ENCODE measurements at regions not wholly inside any gene's neighbourhood (a gene's known extent, or its start where the extent isn't known, plus 50 kb on each side); places are given as distances from the start of the nearest gene placed in this dataset.

DNA sequence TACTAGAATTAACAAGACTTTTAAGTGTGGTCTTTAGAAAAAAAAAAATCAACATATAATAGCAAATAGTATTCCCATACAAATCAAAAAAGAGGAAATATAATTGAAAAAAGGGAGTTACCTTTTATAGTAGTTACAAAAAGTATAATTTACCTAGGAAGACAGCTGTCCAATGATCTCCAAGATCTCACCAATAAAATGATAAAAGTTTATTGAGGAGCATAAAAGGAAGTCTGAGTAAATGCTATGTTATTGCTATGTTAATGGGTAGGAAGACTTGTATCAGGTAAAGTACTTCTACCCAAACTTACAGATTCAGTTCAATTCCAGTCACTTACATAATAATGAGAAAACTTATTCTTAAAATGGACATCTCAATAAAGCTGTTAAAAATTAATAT lies 379.0 kb upstream of the TPM1 start:
- TF ChIP-seq, protein P1, sequence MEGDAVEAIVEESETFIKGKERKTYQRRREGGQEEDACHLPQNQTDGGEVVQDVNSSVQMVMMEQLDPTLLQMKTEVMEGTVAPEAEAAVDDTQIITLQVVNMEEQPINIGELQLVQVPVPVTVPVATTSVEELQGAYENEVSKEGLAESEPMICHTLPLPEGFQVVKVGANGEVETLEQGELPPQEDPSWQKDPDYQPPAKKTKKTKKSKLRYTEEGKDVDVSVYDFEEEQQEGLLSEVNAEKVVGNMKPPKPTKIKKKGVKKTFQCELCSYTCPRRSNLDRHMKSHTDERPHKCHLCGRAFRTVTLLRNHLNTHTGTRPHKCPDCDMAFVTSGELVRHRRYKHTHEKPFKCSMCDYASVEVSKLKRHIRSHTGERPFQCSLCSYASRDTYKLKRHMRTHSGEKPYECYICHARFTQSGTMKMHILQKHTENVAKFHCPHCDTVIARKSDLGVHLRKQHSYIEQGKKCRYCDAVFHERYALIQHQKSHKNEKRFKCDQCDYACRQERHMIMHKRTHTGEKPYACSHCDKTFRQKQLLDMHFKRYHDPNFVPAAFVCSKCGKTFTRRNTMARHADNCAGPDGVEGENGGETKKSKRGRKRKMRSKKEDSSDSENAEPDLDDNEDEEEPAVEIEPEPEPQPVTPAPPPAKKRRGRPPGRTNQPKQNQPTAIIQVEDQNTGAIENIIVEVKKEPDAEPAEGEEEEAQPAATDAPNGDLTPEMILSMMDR (IDR thresholded peaks at IDR 0.05), result no peak
- no peak for TF ChIP-seq POLR2A (IDR thresholded peaks at IDR 0.05)

All from heart left ventricle (tissue), 13 donors.